NCI-H2196 treated with DMSO at 0.1 percent for 48 hours (cell line): ENCODE measurements at regions not wholly inside any gene's neighbourhood (a gene's known extent, or its start where the extent isn't known, plus 50 kb on each side); places are given as distances from the start of the nearest gene placed in this dataset.

Experiments
- DNase-seq: peaks from one replicate; lab custom pipeline; 2025; ENCODE audit not compliant: unreplicated experiment; lab: John Stamatoyannopoulos, UW

DNA sequence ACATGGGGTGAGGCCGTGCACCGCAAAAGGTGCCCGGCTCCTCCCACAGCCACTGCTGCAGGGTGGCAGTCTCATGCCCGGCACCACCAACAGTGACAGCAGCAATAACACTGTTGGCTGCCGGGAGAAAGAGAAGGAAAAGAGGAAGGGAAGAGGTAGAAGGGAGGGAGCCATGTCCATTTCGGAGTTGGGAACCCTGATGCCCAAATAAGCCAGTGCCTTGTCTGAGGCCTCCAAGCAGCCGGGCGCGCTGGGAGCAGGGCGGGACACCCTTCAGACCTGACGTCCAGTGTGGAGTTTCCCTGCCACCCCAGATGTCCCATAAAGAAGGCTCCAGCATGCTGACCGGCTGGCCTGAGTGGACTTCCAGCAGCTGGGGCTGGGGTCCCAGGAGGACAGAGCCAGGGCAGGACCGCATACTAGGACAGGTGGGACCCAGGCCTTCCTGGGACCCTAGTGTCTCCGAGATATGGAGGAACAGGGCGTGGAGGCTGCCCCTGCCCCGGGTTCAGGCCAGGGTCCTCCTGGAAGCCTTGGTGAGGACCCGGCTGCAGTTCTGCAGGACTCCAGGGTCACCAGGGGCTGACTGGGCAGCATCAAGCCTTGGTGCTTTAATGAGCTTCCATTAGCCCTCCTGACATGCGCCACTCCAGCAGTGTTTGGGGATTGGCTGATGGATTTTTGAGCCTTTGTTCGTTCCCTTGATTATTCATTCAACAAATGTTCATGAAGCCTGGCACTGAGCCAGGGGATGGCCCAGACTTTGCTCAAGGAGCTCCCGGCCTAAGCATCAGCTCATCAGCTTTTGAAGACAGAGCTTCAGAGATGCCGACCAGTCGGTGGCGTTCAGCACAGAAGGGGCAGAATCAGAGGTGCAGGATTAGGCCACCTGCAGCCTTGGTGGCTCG is 223.6 kb upstream of the CIBAR2 start:
- DNase-seq: no peak

DNA sequence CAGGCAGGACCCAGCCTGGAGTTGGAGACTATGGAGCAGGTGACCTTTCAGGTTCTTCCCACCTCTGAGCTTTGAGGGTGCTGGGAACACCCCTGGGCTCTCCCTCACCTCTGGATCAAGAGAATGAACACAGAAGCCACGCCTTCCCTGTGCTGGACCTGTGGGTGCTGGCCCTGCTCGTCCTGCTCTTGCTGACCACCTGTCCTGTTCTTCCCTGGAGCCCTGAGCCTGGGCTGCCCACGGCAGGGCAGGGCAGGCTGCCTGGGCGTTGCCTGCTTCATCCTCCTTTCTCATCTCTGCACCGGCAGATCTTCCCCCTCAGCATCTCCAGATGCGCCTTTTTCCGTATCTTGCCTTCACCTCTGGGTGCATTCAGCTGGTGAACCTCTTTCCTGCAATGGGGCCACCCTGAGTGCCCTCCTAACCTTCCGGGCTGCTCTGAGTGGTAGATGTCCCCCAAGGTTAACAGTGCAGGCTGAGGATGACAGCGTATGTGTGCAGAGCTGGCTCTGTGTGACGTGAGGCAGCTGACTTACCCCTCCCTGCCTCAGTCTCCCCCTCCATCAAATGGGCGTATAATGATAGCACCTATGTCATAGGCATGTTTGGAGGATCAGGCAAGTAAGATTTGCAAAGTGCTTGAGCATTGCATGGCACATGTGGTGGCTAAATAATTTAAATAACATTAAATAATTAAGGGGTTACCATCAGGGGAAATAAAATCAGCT is 225.8 kb upstream of the CIBAR2 start:
- DNase-seq: no peak

DNA sequence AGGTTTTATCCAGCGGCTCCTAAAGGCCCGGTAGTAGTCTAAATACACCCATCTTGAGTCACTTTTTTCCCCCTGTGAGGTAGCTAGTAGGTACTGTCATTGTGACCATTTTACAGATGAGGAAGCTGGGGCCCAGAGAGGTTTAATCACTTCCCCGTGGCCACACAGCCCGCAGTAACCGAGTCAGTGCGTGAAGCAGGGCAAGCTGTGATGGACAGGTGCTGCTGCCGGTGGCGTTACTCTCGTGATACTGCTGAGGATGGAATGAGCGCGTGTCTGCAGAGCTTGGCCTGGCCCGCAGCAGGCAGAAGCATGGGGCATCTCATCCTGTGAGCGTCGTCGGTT is 226.3 kb upstream of the CIBAR2 start:
- DNase-seq: no peak

DNA sequence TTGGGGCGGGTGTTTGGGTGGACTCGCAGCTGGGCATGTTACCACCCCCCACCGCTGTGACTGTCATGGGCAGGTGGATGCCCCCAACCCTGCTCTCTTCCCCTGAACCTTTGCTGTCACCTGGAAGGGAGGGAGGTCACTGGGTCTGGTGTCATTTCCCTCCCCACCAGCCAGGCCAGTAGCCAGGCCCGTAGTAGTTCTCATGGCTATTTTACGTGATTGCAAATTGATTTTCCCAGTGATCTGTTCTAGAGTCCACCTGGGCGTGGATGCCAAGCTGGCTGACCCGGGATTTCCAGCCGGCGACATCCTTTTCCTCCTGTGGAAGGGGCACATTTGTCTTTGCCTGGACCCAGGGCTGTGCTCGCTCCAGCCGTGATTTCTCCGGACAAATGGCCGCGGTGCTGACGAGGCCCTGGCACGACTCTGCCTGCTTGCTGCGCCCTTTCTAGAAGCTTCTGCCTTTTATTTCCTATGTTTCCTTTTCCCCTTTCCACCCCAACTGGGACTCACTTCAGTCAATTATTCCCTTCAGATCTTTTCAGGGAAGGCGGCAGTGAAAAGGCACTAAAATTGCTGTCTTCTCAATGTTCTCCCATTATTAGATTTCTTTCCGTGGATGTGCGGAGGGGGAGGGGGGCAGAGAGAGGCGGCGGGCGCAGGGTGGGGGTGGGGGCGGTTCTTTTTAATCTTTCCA is 226.9 kb upstream of the CIBAR2 start:
- no peak for DNase-seq

DNA sequence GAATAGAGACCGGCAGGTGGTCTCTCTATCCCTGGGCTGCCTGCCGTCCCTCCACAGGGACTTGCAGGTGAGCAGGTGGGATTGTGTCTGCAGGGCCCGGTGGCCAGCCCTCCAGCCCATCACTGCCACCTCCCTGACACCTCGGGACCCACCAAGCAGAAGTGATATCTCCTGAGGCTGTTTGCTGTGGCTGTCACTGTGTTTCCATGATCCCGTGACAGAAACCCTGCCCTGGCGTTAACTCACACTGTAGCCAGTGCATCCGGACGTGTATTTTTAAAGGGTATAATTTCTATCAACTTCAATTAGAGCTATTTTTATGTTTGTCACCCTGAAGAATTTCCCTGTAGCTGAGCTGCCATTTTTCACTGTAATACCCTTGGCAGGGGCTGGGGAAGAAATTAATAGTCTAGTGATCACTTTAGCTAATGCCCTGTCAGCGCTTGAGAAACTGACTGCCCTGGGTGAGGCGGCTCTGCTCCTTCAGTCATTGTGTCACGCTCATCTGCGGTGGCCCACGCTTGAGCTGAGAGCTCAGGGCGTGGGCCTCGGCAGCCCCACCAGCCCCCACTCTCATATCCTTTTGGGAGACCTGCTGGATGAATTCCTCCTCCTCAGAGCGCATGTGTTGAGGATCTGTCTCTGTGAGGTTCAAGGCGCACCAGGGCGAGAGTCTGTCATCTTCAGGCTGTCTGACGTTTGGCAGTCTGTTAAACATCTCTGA is 229.9 kb upstream of the CIBAR2 start:
- no peak for DNase-seq

DNA sequence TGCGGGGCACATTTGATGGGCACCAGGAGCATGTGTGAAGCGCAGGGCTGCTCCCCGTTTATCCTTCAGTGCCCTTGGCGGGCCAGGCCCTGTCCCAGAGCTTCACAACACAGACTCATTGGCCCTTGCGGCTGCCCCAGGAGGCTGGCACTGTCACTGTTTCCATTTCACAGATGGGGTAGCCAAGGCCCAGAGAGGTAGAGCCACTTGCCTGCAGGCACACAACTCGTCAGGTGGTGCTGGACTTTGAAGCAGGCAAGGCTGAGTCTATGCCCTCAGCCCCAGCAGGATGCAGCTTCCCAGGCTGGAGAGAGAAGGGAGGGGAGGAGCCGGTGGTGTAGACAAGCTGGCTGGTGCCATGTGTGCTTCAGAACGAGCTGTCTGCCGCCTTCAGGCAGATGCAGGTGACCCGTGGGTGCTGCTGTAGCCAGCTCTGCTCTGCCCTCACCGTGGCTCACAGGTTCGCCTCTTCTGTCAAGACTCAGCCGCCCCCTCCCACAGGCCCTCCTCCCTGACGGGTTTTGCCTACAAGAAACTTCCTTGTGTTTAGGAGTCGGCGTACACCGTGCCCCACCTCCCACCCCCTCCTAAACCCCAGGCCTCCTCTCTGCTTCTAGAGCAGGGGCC is 232.3 kb upstream of the CIBAR2 start:
- DNase-seq: no peak

DNA sequence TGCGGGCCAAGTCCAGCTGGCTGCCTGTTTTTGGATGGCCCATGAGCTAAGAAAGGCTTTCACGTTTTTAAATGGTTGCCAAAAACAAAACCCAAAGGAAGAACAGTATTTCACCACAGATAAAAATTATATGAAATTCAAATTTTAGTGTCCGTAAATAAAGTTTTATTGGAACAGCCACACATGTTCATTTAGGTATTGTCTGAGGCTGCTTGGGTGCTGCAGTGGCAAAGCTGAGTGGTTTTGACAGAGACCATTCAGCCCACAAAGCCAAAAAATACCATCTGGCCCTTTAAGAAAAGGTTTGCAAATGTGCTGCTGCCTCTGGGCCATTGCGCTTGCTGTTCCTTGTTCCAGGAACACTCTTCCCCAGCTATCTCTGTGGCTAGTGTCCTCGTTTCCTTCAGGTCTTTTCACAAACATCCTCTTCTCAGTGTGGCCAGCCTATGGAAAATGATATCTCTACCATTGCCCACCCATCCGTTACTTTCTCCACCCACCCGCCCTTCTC is 232.9 kb upstream of the CIBAR2 start:
- DNase-seq: no peak

DNA sequence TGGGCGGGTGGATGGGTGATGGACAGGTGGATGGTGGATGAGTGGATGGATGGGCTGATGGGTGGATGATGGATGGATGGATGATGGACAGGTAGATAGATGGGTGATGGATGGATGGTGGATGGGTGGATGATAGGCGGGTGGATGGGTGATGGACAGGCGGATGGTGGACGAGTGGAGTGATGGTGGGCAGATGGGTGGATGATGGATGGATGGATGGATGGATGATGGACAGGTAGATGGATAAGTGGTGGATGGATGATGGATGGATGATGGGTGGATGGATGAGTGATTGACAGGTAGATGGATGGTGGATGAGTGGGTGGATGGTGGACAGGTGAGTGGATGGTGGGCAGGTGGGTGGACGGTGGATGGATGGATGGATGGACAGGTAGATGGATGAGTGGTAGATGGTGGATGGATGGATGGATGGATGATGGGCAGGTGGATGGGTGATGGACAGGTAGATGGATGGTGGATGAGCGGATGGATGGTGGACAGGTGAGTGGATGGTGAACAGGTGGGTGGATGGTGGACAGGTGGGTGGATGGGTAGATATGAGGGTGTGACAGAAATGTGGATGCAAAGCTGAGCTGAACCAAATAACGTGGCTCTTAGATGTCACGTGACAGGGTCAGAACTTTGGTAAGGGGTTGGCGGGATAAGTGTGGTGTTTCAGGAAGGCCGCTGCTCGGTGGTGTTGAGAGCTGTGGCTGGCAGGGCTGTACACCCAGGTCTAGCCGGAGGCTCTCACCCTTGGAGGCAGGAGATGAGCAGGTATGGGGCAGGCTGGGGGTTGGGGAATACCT is 234.3 kb upstream of the CIBAR2 start:
- DNase-seq: no peak

DNA sequence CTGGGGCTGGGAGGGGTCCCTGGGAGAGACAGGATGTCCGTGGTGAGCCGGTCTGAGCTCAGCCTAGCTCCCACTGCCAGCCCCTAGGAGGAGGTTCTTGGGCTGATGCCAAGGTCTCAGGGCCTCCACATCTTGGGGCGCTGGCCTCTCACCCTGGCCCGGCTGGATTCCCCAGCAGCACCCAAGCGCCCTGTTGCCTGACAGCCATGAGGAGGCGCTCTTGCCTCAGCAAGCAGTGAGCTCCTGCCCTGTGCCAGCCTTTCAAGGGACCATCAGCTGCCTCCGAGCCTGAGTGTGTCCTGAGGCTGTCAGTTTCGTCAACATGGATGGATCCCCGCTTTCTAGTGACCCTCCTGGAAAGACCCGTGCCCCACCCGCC is 234.9 kb upstream of the CIBAR2 start:
- no peak for DNase-seq

DNA sequence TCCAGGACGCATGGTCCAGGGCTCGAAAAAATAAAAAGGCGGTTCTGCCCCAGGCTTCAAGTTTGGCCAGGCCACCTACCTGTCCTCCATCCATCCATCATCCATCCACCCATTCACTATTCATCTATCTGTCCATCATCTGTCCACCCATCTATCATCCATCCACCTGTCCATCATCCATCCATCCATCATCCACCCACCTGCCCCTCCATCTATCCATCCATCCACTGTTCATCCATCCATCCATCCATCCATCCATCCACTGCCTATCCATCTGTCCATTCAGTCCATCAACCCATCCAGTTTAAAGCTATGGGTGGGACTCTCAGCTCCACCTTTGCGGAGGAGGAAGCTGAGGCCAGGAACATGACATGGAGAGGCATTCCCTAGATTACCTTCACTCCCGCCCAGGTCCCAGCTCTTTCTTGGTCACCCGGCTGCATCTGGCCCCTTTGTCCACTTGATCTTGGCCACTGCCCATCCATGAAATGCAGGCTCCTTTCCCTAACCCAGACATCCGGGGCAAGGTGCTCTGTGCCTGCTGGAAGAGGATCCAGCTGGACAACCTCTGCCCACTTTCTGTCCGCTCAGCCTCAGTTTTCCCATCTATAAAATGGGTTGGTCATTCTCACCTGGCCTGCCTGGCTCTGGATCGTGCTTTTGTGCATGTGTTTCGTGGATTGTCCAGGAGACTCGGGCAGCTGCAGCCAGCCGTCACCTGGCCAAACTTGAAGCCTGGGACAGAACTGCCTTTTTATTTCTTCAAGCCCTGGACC is 236.0 kb upstream of the CIBAR2 start:
- DNase-seq: no peak

DNA sequence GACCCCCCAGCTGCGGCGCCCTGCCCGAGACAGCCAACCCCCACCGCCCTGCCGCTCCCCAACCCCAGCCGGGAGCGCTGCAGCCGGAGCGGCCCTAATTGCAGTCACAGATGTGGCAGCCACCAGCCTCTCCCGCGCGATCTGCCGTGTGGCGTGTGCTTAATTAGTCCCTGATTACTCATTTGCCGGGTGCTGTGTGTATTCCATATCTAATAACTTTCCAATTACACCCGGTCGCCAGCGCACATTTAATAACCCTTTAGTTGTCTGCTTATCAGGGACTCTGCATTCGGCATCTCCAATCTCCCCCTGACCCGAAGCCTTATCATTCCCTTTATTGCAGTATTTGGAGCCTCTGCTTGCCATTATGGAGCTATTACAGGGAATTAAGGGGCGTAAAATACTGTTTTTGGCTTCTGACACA is 236.7 kb upstream of the CIBAR2 start:
- DNase-seq: no peak

DNA sequence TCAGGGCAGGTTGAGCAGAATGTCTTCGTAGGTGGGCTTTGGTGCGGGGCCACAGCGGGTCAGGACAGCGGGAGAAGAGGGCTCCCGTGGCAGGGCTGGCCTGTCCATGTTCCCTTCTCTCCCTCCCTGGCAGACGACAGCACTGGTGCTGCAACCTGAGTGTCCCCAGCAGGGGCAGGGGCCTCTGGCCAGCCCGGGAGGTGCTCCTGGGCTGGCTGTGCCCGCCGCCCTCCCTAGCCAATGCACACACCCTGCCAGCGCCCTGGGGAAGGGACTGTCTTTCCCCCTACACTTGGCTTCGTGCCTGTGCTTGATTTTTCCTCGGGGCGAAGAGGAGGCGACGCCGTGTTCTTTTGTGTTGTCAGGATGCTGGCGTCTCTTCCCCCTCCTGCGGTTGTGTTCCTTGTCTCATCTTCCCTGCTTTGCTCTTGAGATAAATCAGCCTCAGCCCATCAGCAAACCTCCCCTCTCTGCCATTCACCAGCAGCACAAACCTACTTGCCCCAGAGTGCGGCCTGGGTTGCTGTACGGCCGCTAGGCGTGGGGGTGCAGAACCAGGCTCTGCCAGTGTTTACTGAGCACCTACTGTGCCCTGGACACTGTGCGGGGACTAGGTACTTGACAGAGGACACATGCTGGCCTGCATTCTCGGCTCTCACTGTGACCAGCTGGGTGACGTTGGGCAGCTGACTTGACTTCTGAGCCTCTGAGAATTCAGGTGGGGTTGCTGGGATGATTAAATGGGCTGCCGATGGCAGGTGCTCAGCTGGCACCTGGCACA is 237.3 kb upstream of the CIBAR2 start:
- DNase-seq: no peak

DNA sequence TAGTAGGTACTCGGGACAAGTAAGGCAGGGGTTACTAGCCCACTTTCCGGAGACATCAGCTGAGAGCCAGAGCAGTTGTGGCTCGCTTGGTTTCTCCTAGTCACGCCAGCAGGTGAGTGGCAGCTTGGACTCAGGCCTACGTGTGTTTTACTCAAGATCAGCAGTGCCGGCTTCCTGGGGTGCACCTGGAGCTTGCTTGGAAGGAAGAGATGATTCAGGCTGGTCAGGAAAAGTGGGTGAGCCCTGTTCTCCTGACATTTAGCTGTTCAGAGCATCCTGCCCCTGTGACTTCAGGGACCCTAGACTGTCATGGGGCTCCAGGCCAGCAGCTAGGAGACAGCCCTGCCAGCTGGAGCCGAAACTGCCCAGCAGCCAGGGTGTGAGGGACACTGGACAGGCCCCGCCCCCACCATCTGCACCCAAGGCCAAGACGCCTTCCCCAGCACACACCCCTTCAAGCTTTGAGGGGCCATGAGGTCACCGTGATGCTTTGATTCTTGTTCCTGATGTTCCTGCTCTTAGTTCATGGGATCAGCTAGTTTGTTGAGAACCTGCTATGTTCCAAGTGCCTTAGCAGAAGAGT is 238.0 kb upstream of the CIBAR2 start:
- DNase-seq: no peak

DNA sequence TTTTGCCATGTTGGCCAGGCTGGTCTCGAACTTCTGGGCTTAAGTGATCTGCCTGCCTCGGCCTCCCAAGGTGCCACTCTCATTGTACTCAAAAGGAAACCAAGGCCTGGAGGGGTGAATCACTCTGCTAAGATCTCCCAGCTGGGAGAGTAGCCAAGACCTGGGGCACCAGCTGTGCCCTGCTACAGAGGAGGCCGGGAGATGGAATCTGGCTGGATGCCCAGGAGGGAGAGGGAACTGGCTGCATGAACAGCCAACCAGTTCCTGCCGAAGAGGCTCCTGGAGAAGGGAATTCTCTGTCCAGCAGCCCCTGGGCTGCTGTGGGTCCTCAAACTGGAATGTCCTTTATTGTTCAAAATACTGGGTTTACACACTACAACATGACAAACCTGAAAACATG is 238.7 kb upstream of the CIBAR2 start:
- DNase-seq: peak; percentile 77

DNA sequence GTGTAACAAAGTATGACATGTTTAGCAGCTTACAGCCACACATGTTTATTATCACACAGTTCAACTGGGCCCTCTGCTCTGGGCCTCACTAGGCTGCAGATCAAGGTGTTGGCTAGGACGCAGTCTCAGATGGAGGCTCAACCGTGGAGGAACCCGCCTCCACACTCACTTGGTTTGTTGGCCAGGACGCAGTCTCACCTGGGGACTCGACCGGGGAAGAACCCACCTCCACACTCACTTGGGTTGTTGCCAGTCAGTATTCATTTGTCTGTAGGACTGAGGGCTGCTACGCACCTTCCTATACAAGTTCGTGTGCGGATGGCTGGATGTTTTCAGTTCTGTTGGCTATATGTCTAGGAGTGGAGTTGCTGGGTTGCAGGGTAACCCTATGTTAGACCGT is 240.7 kb upstream of the CIBAR2 start:
- no peak for DNase-seq

DNA sequence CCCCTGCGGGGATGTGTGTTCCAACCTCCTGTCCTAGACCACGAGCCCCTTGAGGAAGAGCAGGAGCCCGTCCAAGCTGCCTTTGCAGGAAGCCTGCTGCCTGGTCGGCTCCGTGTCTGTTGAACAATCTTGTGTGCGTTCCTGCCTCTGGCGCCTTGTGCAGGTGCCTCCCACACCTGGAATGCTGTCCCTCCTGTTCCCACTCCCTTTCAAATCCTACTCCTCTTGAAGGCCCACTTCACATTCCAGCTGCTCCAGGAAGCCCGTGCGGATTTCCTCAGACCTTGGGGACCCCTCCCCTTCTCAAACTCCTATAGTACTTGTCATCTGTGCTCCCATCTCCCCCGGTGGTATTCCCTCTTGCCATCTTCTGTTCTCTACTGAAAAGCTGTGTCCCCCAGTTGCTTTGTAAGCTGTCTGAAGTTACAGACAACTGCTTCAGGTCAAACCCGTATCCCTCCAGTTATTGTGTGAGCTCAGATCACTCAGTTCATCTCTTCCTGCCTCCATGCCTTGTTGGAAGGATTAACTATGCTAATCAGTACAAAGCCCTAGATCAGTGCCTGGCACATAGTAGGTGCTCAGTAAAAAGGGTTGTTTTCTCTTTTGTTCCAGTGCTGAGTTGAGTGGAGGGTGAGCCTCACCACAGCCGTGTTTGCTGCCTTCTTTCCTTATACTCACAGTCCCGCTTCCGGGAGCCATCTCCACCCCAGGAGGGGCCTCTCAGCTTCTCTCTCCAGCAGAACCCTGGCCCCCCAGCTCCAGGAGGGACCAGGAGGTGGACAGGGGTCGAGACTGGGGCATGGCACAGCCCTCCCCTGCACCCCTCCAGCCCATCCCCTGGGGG is 241.8 kb upstream of the CIBAR2 start:
- no peak for DNase-seq
